A549 (cell line): ENCODE measurements at regions not wholly inside any gene's neighbourhood (a gene's known extent, or its start where the extent isn't known, plus 50 kb on each side); places are given as distances from the start of the nearest gene placed in this dataset.

Experiments used
- ATAC-seq, 2 experiments: fragments of 200-7000 bp in 1 of 2; fragments of >200 bp in 1 of 2; cut with Nextera tagmentation in 1 of 2; cut with Tn5 transposase in 1 of 2; 3 replicates each; pipeline versions ENCODE4 v1.8.0 to v1.9.1; 2018 to 2020; ENCODE audit warnings: mild to moderate bottlenecking in 1 of 2, moderate library complexity in 1 of 2
- CTCF ChIA-PET: fragments of 300-600 bp; sonication (Branson Sonifier 250); formaldehyde crosslinking; extraction: SDS; loops from one replicate; lab custom pipeline; 2021; ENCODE audit warnings: antibody characterized with exemption, inconsistent platforms; lab: Yijun Ruan, JAX
- POLR2A ChIA-PET: fragments of 350-600 bp; formaldehyde crosslinking; extraction: SDS; loops from one replicate; lab custom pipeline; 2021; ENCODE audit warnings: antibody characterized with exemption, inconsistent platforms; lab: Yijun Ruan, JAX
- DNase-seq, 2 experiments: peaks; one replicate each; pipeline versions ENCODE4 v3.0.0 to v3.0.0-alpha.2; 2011 to 2016; ENCODE audit warnings: low read depth in 1 of 2, low spot score in 1 of 2
- FAIRE-seq: peaks from 2 replicates; lab custom pipeline; 2011; peaks lifted over from hg19 to GRCh38; lab: Jason Lieb, UNC
- H3K27ac ChIP-seq, 2 experiments: fragments of >200 bp; sonication (Bioruptor Twin); formaldehyde crosslinking; 3 replicates each; pipeline ENCODE4 v1.5.1; 2016 to 2017
- H3K4me1 ChIP-seq: fragments of >200 bp; sonication (Bioruptor Twin); formaldehyde crosslinking; 3 replicates; pipeline ENCODE4 v1.6.1; 2016
- H3K4me2 ChIP-seq: fragments of >200 bp; sonication (Bioruptor Twin); formaldehyde crosslinking; 3 replicates; pipeline ENCODE4 v1.6.1; 2016
- H3K4me3 ChIP-seq: fragments of >200 bp; sonication (Bioruptor Twin); formaldehyde crosslinking; 3 replicates; pipeline ENCODE4 v1.5.1; 2016
- H3K9me3 ChIP-seq: fragments of >200 bp; sonication (Bioruptor Twin); formaldehyde crosslinking; 3 replicates; pipeline ENCODE4 v1.6.1; 2016
- CBX8 ChIP-seq: fragments of 200-600 bp; sonication (generic); IDR thresholded peaks from 2 replicates; pipeline ENCODE4 v1.6.1; 2016
- HOXB5 ChIP-seq: fragments of 250-450 bp; sonication (Bioruptor Pico); IDR thresholded peaks from 2 replicates; pipeline ENCODE4 v1.5.0; 2020; ENCODE audit warnings: mild to moderate bottlenecking, moderate library complexity
- NPAS2 ChIP-seq: fragments of 250-450 bp; sonication (Bioruptor Pico); IDR thresholded peaks from 2 replicates; pipeline ENCODE4 v1.8.0; 2022; ENCODE audit warnings: mild to moderate bottlenecking, moderate library complexity, borderline replicate concordance
- WGBS: methylation state at CpG from one replicate; pipeline ENCODE4 v1.1.6; 2017; ENCODE audit errors: missing lambda C conversion rate; 5-methylcytosine and 5-hydroxymethylcytosine counted together
- TF ChIP-seq, protein P1 (sequence below): IDR thresholded peaks from 2 replicates; pipeline ENCODE4 v1.6.1; 2012

DNA sequence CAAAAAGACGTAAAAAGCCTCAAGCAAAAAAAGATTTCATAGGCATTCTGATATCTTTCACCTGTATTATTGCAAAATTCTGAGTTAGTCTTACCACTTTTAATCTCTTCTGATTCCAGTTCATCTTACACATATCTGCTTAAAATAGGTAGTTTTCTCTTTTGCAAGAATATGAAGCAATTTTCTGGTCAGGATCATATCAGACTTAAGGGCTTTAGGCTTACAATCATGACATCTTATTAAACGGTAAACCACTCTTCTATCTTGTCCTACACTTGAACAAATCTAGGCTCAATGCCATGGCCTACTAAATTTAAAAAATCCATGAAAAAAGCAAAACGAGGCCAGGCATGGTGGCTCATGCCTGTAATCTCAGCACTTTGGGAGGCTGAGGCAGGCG, 50.1 kb upstream of the GAREM1 start:
- POLR2A ChIA-PET: no interaction called here
- 50% methylated on average over 4 of the region's 4 CpGs for WGBS
- FAIRE-seq (no peak), DNase-seq (no peak), ATAC-seq (no peak)
- no peak overlapping the region for H3K4me2 ChIP-seq
- CTCF ChIA-PET: no interaction called here
- H3K4me3 ChIP-seq: no peak overlapping the region
- H3K9me3 ChIP-seq: no peaks in the 10 kb centered on the region
- H3K27ac ChIP-seq: no peak overlapping the region
- no peaks in the 10 kb centered on the region for H3K4me1 ChIP-seq
- TF ChIP-seq HOXB5 (CRISPR knock-in tag) (no peak), NPAS2 (CRISPR knock-in tag) (no peak), CBX8 (no peak)
- TF ChIP-seq, protein P1, sequence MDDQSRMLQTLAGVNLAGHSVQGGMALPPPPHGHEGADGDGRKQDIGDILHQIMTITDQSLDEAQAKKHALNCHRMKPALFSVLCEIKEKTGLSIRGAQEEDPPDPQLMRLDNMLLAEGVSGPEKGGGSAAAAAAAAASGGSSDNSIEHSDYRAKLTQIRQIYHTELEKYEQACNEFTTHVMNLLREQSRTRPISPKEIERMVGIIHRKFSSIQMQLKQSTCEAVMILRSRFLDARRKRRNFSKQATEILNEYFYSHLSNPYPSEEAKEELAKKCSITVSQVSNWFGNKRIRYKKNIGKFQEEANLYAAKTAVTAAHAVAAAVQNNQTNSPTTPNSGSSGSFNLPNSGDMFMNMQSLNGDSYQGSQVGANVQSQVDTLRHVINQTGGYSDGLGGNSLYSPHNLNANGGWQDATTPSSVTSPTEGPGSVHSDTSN: no peak
